ENCODE measurements at regions not wholly inside any gene's neighbourhood (a gene's known extent, or its start where the extent isn't known, plus 50 kb on each side); places are given as distances from the start of the nearest gene placed in this dataset.

DNA sequence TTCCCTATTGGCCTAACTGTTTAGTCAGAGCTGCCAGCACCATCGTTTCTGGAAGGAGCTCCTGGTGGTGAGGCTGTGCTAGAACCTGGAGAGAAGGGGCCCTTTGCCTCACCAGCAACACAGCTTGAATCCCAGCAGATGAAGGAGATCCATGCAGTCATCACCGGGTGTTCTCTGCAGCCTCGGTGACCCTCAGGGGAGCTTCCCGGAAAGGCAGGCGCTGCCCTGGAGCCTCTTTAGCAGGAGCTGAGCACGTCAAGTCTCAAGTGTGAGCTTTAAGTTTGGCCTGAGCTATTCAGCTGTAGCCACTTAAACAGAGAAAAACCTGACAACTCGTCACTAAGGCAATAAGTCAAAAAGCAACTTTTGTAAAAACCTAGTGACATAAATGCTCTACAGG is 181.2 kb upstream of the FOXQ1 start:
- TF ChIP-seq EZH2 (IDR thresholded peaks at IDR 0.05; ENCODE audit: borderline replicate concordance): no peak
- TF ChIP-seq, protein P1, sequence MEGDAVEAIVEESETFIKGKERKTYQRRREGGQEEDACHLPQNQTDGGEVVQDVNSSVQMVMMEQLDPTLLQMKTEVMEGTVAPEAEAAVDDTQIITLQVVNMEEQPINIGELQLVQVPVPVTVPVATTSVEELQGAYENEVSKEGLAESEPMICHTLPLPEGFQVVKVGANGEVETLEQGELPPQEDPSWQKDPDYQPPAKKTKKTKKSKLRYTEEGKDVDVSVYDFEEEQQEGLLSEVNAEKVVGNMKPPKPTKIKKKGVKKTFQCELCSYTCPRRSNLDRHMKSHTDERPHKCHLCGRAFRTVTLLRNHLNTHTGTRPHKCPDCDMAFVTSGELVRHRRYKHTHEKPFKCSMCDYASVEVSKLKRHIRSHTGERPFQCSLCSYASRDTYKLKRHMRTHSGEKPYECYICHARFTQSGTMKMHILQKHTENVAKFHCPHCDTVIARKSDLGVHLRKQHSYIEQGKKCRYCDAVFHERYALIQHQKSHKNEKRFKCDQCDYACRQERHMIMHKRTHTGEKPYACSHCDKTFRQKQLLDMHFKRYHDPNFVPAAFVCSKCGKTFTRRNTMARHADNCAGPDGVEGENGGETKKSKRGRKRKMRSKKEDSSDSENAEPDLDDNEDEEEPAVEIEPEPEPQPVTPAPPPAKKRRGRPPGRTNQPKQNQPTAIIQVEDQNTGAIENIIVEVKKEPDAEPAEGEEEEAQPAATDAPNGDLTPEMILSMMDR (IDR thresholded peaks at IDR 0.05; ENCODE audit: poor library complexity): no peak

Data from hepatocyte (in vitro differentiated cells).